Ishikawa (cell line): ENCODE measurements at regions not wholly inside any gene's neighbourhood (a gene's known extent, or its start where the extent isn't known, plus 50 kb on each side); places are given as distances from the start of the nearest gene placed in this dataset.

Source experiments
- CEBPB ChIP-seq: IDR thresholded peaks from 2 replicates; pipeline ENCODE4 v1.6.1; 2012
- CREB1 ChIP-seq: IDR thresholded peaks from 2 replicates; pipeline ENCODE4 v1.6.1; 2012; ENCODE audit warnings: low read depth
- EGR1 ChIP-seq: IDR thresholded peaks from 2 replicates; pipeline ENCODE4 v1.6.1; 2012
- EP300 ChIP-seq: IDR thresholded peaks from 2 replicates; pipeline ENCODE4 v1.6.1; 2012; ENCODE audit warnings: borderline replicate concordance
- FOXM1 ChIP-seq: IDR thresholded peaks from 2 replicates; pipeline ENCODE4 v1.6.1; 2012; ENCODE audit warnings: low read depth, borderline replicate concordance
- MAX ChIP-seq: IDR thresholded peaks from 2 replicates; pipeline ENCODE4 v1.6.1; 2012
- NFIC ChIP-seq: IDR thresholded peaks from 2 replicates; pipeline ENCODE4 v1.6.1; 2012
- RAD21 ChIP-seq: IDR thresholded peaks from 2 replicates; pipeline ENCODE4 v1.6.1; 2012; ENCODE audit warnings: low read depth
- TAF1 ChIP-seq: IDR thresholded peaks from 2 replicates; pipeline ENCODE4 v1.6.1; 2012; ENCODE audit warnings: low read depth, mild to moderate bottlenecking
- TCF12 ChIP-seq: IDR thresholded peaks from 2 replicates; pipeline ENCODE4 v1.6.1; 2012; ENCODE audit warnings: low read depth
- TEAD4 ChIP-seq: IDR thresholded peaks from 2 replicates; pipeline ENCODE4 v1.6.1; 2012
- USF1 ChIP-seq: IDR thresholded peaks from 2 replicates; pipeline ENCODE4 v1.6.1; 2012
- YY1 ChIP-seq: IDR thresholded peaks from 2 replicates; pipeline ENCODE4 v1.6.1; 2012; ENCODE audit warnings: low read depth
- ZBTB7A ChIP-seq: IDR thresholded peaks from 2 replicates; pipeline ENCODE4 v1.6.1; 2012; ENCODE audit warnings: low read depth
- TF ChIP-seq, protein P1 (sequence below): IDR thresholded peaks from 2 replicates; pipeline ENCODE4 v1.6.1; 2012; ENCODE audit warnings: low read depth, mild to moderate bottlenecking

DNA sequence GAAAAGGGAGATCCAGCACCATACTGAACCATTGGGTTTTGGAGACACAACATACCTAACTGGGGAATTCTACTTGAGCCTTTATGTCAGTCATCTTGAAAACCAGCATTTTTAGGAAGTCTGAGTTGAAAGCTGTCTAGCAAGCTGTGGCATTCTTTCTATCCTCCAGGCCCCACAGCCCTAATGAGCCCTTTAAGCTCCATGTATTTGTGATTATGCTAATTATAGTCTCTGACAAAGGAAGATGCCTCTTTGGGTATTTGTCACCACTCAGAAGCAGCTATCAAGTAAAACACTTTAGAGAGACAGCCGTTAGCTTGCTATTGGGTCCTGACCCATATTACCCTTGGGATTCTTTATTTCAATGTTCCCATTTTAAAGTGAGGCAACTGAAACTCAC lies 159.5 kb upstream of the MANEA start:
- TF ChIP-seq MAX (no peak), TAF1 (no peak), TCF12 (no peak), CEBPB (no peak), YY1 (no peak), EP300 (no peak), CREB1 (no peak), TEAD4 (no peak), ZBTB7A (no peak), USF1 (no peak), NFIC (no peak), RAD21 (no peak), FOXM1 (no peak)

GRCh38 chr6:95420792-95421191 lies 156.5 kb upstream of the MANEA start:
- TF ChIP-seq TEAD4 (no peak), TAF1 (no peak), EP300 (no peak), TCF12 (no peak)

DNA sequence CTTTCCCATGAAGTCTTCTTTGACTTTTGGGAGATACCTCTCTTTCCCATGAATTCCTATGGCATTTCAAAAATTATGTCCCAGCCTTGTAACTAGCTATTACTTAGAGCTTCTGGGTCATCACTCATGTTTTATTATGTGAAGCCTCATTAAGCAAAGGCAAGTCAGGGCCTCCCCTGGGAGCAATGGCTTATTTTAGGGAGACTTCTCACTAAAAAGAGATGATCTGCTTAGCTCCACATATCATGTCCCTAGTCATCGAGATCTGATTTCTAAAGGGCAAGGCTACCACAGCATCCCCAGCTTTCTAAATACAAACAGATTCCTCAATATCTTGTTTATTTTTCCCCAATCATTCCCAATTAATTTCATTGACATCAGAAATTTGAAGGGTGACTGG lies 154.0 kb upstream of the MANEA start:
- TF ChIP-seq ZBTB7A (no peak), MAX (no peak), CEBPB (no peak), USF1 (no peak), TCF12 (no peak), TEAD4 (no peak)
- TF ChIP-seq, protein P1, sequence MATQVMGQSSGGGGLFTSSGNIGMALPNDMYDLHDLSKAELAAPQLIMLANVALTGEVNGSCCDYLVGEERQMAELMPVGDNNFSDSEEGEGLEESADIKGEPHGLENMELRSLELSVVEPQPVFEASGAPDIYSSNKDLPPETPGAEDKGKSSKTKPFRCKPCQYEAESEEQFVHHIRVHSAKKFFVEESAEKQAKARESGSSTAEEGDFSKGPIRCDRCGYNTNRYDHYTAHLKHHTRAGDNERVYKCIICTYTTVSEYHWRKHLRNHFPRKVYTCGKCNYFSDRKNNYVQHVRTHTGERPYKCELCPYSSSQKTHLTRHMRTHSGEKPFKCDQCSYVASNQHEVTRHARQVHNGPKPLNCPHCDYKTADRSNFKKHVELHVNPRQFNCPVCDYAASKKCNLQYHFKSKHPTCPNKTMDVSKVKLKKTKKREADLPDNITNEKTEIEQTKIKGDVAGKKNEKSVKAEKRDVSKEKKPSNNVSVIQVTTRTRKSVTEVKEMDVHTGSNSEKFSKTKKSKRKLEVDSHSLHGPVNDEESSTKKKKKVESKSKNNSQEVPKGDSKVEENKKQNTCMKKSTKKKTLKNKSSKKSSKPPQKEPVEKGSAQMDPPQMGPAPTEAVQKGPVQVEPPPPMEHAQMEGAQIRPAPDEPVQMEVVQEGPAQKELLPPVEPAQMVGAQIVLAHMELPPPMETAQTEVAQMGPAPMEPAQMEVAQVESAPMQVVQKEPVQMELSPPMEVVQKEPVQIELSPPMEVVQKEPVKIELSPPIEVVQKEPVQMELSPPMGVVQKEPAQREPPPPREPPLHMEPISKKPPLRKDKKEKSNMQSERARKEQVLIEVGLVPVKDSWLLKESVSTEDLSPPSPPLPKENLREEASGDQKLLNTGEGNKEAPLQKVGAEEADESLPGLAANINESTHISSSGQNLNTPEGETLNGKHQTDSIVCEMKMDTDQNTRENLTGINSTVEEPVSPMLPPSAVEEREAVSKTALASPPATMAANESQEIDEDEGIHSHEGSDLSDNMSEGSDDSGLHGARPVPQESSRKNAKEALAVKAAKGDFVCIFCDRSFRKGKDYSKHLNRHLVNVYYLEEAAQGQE, result no peak

DNA sequence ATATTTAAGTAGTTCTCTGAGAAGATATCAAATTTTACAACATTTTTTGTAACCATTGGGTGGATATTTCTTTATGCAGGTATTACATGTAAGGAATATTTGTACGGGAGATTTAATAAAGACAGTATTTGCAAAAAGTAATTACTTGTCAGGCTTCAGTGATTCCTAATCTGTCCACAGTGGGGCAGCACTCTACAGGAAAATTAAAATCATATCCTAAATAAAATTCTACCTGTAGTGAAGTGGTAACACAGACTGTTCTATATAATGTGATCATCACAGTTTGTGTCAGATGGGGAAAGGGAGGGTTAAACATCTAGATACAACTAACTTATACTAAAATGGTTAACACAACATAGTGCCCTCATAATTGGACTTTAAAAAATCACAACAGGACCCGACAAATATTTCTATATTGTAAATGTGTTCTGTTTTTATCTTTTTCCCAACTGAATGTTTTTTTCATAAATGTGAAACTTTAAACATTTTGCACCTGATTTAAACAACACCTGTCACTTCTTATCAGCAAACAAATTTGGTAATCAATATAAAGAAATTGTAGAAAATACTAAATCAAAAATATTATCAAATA lies 145.6 kb upstream of the MANEA start:
- TF ChIP-seq, protein P1, result no peak
- TF ChIP-seq CEBPB (no peak), RAD21 (peak; percentile 66), TCF12 (no peak)

- TF ChIP-seq CREB1 (no peak), USF1 (no peak), TEAD4 (no peak), EP300 (no peak), TCF12 (no peak), FOXM1 (no peak), ZBTB7A (no peak), NFIC (no peak), CEBPB (no peak), MAX (no peak), YY1 (no peak), TAF1 (no peak), RAD21 (no peak), EGR1 (no peak)
- TF ChIP-seq, protein P1, result no peak
Observed at GRCh38 chr6:95439741-95440140, 137.6 kb upstream of the MANEA start.
